ENCODE measurements at regions not wholly inside any gene's neighbourhood (a gene's known extent, or its start where the extent isn't known, plus 50 kb on each side); places are given as distances from the start of the nearest gene placed in this dataset.

- no peak for TF ChIP-seq NFRKB (IDR thresholded peaks at IDR 0.05)
- no peak for TF ChIP-seq SUZ12 (IDR thresholded peaks at IDR 0.05)
- no peak for TF ChIP-seq ZNF384 (IDR thresholded peaks at IDR 0.05)
- no peak for TF ChIP-seq TARDBP (IDR thresholded peaks at IDR 0.05)
- no peak for TF ChIP-seq LEF1 (IDR thresholded peaks at IDR 0.05; ENCODE audit: borderline replicate concordance)
- TF ChIP-seq SP1 (IDR thresholded peaks at IDR 0.05): no peak
- no peak for TF ChIP-seq FOXK2 (IDR thresholded peaks at IDR 0.05)
- no peak for TF ChIP-seq FOXM1 (IDR thresholded peaks at IDR 0.05; ENCODE audit: borderline replicate concordance)
- TF ChIP-seq FOXA1 (IDR thresholded peaks at IDR 0.05): no peak
- TF ChIP-seq BHLHE40 (IDR thresholded peaks at IDR 0.05; ENCODE audit: borderline replicate concordance): no peak
- no peak for TF ChIP-seq ELF4 (IDR thresholded peaks at IDR 0.05)
Observed at GRCh38 chr12:105538880-105539279, 208.4 kb downstream of the C12orf75 start.
